ENCODE measurements at regions not wholly inside any gene's neighbourhood (a gene's known extent, or its start where the extent isn't known, plus 50 kb on each side); places are given as distances from the start of the nearest gene placed in this dataset.

- H3K4me3 ChIP-seq (ENCODE audit: low read depth, low read length), result no peak overlapping the region
Observed at GRCh38 chr6:14968056-14968637, 277.7 kb upstream of the JARID2 start.

GRCh38 chr6:14969126-14969525 lies 276.7 kb upstream of the JARID2 start:
- no peak overlapping the region for H3K4me3 ChIP-seq (ENCODE audit: low read depth, low read length)

DNA sequence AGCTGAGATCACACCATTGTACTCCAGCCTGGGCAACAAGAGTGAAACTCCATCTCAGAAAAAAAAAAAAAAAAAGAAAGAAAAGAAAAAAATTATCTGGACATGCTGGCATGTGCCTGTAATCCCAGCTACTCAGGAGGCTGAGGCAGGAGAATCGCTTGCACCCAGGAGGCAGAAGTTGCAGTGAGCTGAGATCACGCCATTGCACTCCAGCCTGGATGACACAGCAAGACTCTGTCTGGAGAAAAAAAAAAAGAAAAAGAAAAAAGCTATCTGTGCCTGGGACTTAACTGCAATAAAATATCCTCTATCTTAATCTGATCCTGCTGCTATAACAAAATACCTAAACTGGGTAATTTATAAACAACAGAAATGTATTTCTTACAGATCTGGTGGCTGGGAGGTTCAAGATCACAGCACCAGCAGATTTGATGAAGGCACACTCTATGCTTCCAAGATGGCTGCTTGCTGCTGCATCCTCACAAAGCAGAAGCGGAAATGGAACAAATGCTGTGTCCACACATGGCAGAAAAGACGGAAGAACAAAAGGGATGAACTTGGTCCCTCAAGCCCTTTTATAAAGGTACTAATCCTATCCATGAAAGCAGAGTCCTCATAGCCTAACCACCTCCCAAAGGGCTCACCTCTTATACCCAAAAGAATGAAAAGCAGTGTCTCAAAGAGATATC lies 273.3 kb upstream of the JARID2 start:
- no peak overlapping the region for H3K4me3 ChIP-seq (ENCODE audit: low read depth, low read length)

- no peak overlapping the region for H3K4me3 ChIP-seq (ENCODE audit: low read depth, low read length)
Observed at GRCh38 chr6:14974372-14974771, 271.5 kb upstream of the JARID2 start.

DNA sequence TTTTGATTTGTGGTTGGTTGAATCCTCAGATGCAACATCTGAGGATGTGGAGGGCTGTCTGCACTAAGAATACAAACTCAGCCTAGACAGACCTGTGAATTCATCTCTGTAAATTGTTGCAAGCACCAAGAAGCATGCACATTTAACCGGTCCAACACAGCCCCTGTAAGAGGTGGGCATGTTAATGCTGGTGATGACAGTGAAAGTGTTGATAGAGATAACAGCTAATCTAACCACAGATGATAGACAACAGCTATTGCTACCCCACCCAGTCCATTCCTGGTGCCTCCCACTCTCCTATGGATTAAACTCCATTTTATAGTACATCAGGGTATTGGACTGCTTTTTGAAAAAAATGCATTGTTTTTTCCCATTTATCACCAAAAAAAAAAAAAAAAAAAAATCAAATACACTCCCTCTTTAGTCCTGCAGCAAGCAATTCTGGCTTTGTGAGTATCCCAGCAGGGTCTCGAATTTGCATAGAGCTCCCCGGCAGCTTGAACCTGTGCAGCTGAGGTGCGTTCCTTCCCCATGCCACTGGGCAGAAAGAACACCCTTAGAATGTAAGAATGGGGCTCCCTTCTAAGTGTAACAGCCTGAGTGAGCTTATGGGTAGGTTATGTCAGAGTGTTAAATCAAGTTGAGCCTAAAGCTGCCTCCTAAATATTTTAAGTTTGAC lies 270.9 kb upstream of the JARID2 start:
- no peak overlapping the region for H3K4me3 ChIP-seq (ENCODE audit: low read depth, low read length)

DNA sequence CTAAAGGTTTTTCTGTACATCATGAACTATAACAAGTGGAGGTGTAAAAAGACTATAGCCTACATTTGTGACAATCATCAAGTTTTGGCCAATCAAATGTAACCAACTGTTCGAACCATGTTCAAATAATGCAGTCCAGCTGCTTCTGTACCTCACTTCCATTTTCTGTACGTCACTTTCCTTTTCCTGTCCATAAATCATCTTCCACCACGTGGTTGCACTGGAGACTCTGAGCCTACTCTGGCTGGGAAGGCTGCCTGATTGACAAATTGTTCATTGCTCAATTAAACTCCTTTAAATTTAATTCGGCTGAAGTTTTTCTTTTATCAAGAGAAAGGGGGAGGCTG lies 270.4 kb upstream of the JARID2 start:
- H3K4me3 ChIP-seq (ENCODE audit: low read depth, low read length), result no peak overlapping the region

- no peak overlapping the region for H3K4me3 ChIP-seq (ENCODE audit: low read depth, low read length)
Observed at GRCh38 chr6:14977747-14978382, 268.0 kb upstream of the JARID2 start.

DNA sequence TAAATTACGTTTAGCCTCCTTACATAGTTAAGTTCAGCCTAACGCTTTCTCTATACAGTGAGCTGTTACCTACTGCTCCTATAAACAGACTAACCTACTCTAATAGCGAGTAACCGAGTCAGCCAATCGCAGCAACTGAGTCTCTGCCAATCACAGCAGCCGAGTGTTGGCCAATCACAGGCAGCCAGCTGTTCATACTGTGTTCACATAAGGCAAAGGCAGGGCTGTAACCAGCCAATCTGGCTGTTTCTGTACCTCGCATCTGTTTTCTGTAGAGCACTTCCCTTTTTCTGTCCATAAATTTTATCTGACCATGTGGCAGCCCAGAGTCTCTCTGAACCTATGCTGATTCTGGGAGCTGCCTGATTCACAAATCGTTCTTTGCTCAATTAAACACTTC lies 263.9 kb upstream of the JARID2 start:
- no peak overlapping the region for H3K4me3 ChIP-seq (ENCODE audit: low read depth, low read length)

GRCh38 chr6:14983599-14984518 lies 262.0 kb upstream of the JARID2 start:
- no peak overlapping the region for H3K4me3 ChIP-seq (ENCODE audit: low read depth, low read length)

DNA sequence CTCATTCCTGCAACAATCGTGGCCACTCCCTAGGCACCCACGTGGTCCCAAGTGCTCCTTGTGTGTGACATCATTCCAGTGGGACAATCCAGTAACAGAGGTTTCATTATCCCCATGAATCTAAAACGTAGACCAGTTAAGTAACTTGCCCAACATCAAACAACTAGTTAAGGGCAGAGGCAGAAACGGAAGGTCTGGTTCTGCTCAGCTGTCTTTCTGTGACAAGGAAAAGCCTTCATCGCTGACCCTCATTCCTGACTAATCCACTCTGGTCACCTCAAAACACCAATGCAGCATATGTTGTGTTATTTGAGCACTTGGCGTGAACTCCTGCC lies 261.4 kb upstream of the JARID2 start:
- H3K4me3 ChIP-seq (ENCODE audit: low read depth, low read length), result no peak overlapping the region

- H3K4me3 ChIP-seq (ENCODE audit: low read depth, low read length), result no peak overlapping the region
Observed at GRCh38 chr6:14985366-14985765, 260.5 kb upstream of the JARID2 start.

DNA sequence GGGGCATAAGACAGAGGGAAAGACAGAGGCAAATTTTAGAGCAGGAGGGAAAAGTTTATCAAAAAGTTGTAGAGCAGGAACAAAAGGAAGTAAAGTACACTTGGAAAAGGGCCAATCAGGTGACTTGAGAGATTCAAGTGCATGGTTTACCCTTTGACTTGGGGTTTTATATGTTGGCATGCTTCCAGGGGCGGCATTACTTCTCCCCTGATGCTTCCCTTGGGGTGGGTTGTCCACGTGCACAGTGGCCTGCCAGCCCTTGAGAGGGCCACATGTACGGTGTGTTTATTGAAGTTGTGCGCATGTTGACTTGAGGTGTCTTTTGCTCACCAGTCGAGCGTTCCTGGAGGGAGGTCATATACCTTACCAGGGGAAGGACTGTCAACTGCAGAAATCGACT lies 259.5 kb upstream of the JARID2 start:
- no peak overlapping the region for H3K4me3 ChIP-seq (ENCODE audit: low read depth, low read length)

- no peak overlapping the region for H3K4me3 ChIP-seq (ENCODE audit: low read depth, low read length)
Observed at GRCh38 chr6:14987490-14987889, 258.4 kb upstream of the JARID2 start.

DNA sequence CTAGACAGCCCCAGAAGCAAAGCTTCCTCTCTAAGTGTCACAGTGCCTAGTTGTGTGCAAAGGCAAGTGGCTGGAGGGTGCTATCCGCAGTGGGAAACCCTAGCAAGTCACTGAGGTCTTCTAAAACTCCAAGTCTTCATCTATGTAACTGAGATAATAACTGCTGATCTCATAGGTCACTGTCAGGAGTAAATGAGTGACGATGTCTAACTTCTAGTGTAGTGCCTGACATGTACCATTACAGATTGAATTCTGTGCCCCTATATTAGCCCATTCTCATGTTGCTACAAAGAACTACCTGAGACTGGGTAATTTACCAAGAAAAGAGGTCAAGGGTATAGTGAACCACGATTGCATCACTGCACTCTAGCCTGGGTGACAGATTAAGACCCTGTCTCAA lies 253.5 kb upstream of the JARID2 start:
- H3K4me3 ChIP-seq (ENCODE audit: low read depth, low read length), result no peak overlapping the region

- H3K4me3 ChIP-seq (ENCODE audit: low read depth, low read length), result no peak overlapping the region
Observed at GRCh38 chr6:14995208-14995607, 250.7 kb upstream of the JARID2 start.

- H3K4me3 ChIP-seq (ENCODE audit: low read depth, low read length), result no peak overlapping the region
Observed at GRCh38 chr6:14995966-14996602, 249.8 kb upstream of the JARID2 start.

GRCh38 chr6:14996892-14997291 lies 249.0 kb upstream of the JARID2 start:
- H3K4me3 ChIP-seq (ENCODE audit: low read depth, low read length), result no peak overlapping the region

GRCh38 chr6:14997507-14997906 lies 248.4 kb upstream of the JARID2 start:
- H3K4me3 ChIP-seq (ENCODE audit: low read depth, low read length), result no peak overlapping the region

- no peak overlapping the region for H3K4me3 ChIP-seq (ENCODE audit: low read depth, low read length)
Observed at GRCh38 chr6:14999106-14999505, 246.8 kb upstream of the JARID2 start.

- H3K4me3 ChIP-seq (ENCODE audit: low read depth, low read length), result no peak overlapping the region
Observed at GRCh38 chr6:15001326-15001910, 244.5 kb upstream of the JARID2 start.

Data from iPS-11a (cell line).